ENCODE measurements at regions not wholly inside any gene's neighbourhood (a gene's known extent, or its start where the extent isn't known, plus 50 kb on each side); places are given as distances from the start of the nearest gene placed in this dataset.
"Not testable (repeated sequence)": the region's sequence is repeated elsewhere in the genome, so short reads cannot be mapped to it uniquely, and the experiment has no call there.

DNA sequence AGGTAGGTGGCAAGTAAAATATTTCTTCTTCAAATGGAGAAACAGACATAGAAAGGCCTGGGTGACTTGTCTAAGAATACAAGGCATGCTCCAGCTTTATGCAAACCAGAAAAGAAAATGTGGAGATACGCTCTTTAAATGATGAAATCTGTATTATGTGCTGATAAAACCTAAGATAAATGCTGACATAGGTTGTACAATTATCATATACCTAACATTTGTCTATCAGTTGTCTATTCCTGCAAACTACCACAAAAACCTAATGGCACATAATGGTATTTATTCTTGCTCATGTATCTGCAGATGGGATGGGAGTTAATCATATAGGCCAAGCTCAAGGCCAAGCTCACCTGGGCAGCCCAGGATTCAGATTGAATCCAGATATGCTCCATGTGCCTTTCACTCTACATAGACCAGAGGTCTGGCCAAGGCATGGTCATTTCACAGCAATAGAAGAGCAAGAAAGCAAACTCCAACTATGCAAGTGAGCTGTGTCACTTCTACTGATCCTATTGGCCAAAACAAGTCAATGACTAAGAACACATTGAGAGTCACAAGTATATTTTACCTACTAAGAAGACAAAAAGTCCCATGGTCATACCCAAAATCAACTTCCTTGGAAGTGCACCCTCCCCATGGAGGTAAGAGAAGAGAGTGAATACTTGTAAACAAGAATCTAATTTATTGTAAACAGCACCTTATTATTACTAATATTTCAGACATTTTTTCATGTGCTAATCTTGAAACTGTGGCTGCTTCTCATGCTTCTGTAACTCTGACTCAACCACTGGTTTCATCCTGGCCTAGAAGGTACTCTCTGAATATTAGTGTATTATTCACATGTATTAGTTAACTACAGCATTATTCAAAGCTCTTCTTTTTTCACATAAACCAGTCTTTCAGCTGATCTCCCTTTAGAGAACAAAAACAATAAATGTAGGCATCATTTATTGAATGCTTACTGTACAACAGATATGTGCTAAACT is 270.7 kb upstream of the SOX9 start:
- H3K4me1 ChIP-seq (ENCODE audit: control insufficient read depth, insufficient read depth, low read length), result no peaks in the 10 kb centered on the region
- no peak overlapping the region for H3K9ac ChIP-seq (ENCODE audit: low read length)
- no peak overlapping the region for H3K27ac ChIP-seq (ENCODE audit: low read depth, low read length)

DNA sequence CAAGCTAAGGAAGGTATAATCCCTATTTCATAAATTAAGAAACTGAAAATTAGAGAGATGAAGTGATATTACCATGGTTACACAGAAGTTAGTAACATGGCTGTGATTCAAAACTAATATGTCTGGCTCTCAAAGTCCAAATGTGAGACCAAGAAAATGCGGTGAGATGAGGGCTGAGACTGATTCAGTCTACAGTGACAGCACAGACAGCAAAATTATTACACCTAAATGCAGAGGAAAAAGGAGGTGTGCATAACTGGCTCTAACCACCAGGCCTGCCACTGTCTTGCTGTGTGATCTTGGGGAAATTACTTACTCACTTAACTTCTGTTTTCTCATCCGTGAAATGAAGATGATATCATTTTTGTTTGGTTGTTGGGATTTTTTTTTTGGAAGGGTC is 270.0 kb upstream of the SOX9 start:
- Histone ChIP-seq H3K4me3 (ENCODE audit: low read length) (no peak overlapping the region), H3K9ac (ENCODE audit: low read length) (no peak overlapping the region), H3K27ac (ENCODE audit: low read depth, low read length) (no peak overlapping the region), H3K27me3 (ENCODE audit: control insufficient read depth, insufficient read depth, low read length) (no peaks in the 10 kb centered on the region), H3K4me1 (ENCODE audit: control insufficient read depth, insufficient read depth, low read length) (no peaks in the 10 kb centered on the region), H3K36me3 (ENCODE audit: control insufficient read depth, insufficient read depth, low read length) (no peaks in the 10 kb centered on the region)

More for the DNA sequence above, 270.7 kb upstream of the SOX9 start:
- Histone ChIP-seq H3K4me3 (ENCODE audit: low read length) (no peak overlapping the region), H3K36me3 (ENCODE audit: control insufficient read depth, insufficient read depth, low read length) (no peaks in the 10 kb centered on the region), H3K27me3 (ENCODE audit: control insufficient read depth, insufficient read depth, low read length) (no peaks in the 10 kb centered on the region)

DNA sequence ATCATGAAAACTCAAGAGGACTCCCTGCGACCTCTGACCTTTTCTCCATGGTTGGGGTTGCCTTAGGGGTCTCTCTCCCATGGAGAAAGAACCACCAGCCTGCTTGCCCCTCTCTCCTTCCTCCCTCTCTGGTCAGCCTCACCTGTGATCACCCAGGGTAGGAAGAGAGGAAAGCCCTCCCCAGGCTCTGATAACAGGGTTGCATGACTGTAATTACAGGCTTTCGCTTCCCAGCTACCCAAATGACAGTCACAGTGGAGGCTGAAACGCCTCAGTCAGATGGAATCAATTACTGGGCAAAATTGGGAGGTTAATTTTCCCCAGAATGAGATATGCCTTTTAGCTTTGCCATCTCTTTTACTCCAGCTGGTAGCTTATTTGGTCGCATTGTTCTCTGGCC is 265.8 kb upstream of the SOX9 start:
- H3K4me3 ChIP-seq (ENCODE audit: low read length), result no peak overlapping the region
- no peaks in the 10 kb centered on the region for H3K4me1 ChIP-seq (ENCODE audit: control insufficient read depth, insufficient read depth, low read length)
- H3K27ac ChIP-seq (ENCODE audit: low read depth, low read length), result no peak overlapping the region
- H3K36me3 ChIP-seq (ENCODE audit: control insufficient read depth, insufficient read depth, low read length), result no peaks in the 10 kb centered on the region
- no peak overlapping the region for H3K9ac ChIP-seq (ENCODE audit: low read length)
- H3K27me3 ChIP-seq (ENCODE audit: control insufficient read depth, insufficient read depth, low read length), result no peaks in the 10 kb centered on the region

DNA sequence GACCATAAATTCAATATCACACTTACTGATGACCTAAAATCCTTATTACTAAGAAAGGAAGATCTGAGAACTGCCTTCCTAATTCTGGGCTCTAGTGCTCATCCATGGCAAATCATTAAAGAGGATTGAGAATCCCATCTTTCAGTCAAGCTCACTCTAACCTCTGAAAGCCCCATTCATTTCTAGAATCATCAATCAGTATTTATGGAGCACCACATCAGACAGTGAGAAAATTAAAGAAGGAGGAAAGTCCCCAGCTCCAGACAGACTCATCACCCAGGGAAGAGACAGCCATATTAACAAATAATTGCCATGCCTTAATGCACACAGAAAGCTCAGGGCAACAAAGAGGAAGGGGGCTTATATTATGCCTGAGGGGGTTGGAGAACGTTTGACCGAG is 256.1 kb upstream of the SOX9 start:
- Histone ChIP-seq H3K4me1 (ENCODE audit: control insufficient read depth, insufficient read depth, low read length) (no peaks in the 10 kb centered on the region), H3K36me3 (ENCODE audit: control insufficient read depth, insufficient read depth, low read length) (no peaks in the 10 kb centered on the region), H3K4me3 (ENCODE audit: low read length) (no peak overlapping the region), H3K27me3 (ENCODE audit: control insufficient read depth, insufficient read depth, low read length) (no peaks in the 10 kb centered on the region), H3K27ac (ENCODE audit: low read depth, low read length) (no peak overlapping the region), H3K9ac (ENCODE audit: low read length) (no peak overlapping the region)

- Histone ChIP-seq H3K27ac (ENCODE audit: low read depth, low read length) (no peak overlapping the region), H3K9ac (ENCODE audit: low read length) (no peak overlapping the region), H3K4me1 (ENCODE audit: control insufficient read depth, insufficient read depth, low read length) (no peaks in the 10 kb centered on the region), H3K4me3 (ENCODE audit: low read length) (no peak overlapping the region), H3K27me3 (ENCODE audit: control insufficient read depth, insufficient read depth, low read length) (no peaks in the 10 kb centered on the region), H3K36me3 (ENCODE audit: control insufficient read depth, insufficient read depth, low read length) (no peaks in the 10 kb centered on the region)
These were observed 254.7 kb upstream of the SOX9 start for GRCh38 chr17:71866095-71866494.

- no peaks in the 10 kb centered on the region for H3K36me3 ChIP-seq (ENCODE audit: control insufficient read depth, insufficient read depth, low read length)
- no peaks in the 10 kb centered on the region for H3K4me1 ChIP-seq (ENCODE audit: control insufficient read depth, insufficient read depth, low read length)
- no peak overlapping the region for H3K4me3 ChIP-seq (ENCODE audit: low read length)
- no peaks in the 10 kb centered on the region for H3K27me3 ChIP-seq (ENCODE audit: control insufficient read depth, insufficient read depth, low read length)
- no peak overlapping the region for H3K27ac ChIP-seq (ENCODE audit: low read depth, low read length)
- H3K9ac ChIP-seq (ENCODE audit: low read length), result no peak overlapping the region
These were observed 251.5 kb upstream of the SOX9 start for GRCh38 chr17:71869293-71869692.

DNA sequence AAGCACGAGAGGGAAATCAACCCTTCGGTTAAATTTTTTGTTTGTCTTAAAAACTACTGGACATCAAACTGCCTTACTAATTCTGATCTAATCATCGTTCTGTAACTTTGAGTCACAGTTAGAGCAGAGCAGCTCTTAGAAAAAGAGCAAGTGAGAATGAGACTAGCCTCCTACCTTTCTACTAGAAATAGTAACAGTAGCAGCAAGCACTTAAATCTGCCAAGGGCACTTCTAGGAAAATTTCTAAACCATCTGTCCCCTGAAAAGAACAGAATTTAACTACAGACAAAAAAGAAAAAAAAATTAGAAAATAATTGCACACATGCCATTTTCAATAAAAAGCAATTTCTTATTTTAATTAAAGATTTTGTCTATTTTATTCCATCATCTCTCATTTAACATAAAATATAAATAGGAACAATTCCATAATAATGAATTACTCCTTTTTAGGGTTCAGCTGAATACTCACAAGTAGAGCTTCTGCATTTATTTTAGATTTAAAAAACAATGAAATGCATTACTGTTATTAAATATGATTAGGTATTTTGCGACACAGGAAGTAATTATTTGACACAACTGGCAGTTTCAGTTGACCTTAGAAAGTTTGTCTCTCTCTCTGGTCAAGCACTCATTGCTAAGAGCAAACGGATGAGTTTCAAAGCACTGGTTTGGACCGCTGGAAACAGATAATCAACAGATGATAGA is 250.8 kb upstream of the SOX9 start:
- H3K4me1 ChIP-seq (ENCODE audit: control insufficient read depth, insufficient read depth, low read length), result no peaks in the 10 kb centered on the region
- H3K27ac ChIP-seq (ENCODE audit: low read depth, low read length), result no peak overlapping the region
- no peak overlapping the region for H3K4me3 ChIP-seq (ENCODE audit: low read length)
- H3K36me3 ChIP-seq (ENCODE audit: control insufficient read depth, insufficient read depth, low read length), result no peaks in the 10 kb centered on the region
- H3K27me3 ChIP-seq (ENCODE audit: control insufficient read depth, insufficient read depth, low read length), result no peaks in the 10 kb centered on the region
- H3K9ac ChIP-seq (ENCODE audit: low read length), result no peak overlapping the region

DNA sequence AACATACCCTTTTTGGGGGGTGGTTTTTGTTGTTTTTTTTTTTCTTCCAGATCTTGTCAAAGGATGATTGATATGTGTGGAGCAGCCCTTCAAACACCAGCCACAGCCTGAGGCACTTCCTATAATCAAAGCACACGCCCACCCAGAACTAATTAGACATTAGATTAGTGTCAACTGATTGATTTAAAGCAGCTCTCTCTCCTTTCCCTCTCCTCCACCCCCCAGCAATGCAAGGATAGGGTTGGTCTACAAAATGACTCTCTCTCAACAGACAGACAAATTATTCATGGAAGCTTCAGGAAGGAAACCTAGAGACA is 250.3 kb upstream of the SOX9 start:
- H3K36me3 ChIP-seq (ENCODE audit: control insufficient read depth, insufficient read depth, low read length), result no peaks in the 10 kb centered on the region
- H3K4me1 ChIP-seq (ENCODE audit: control insufficient read depth, insufficient read depth, low read length), result no peaks in the 10 kb centered on the region
- H3K27me3 ChIP-seq (ENCODE audit: control insufficient read depth, insufficient read depth, low read length), result no peaks in the 10 kb centered on the region
- H3K9ac ChIP-seq (ENCODE audit: low read length), result no peak overlapping the region
- H3K27ac ChIP-seq (ENCODE audit: low read depth, low read length), result no peak overlapping the region
- no peak overlapping the region for H3K4me3 ChIP-seq (ENCODE audit: low read length)

GRCh38 chr17:71872843-71873485 is 247.9 kb upstream of the SOX9 start:
- Histone ChIP-seq H3K27me3 (ENCODE audit: control insufficient read depth, insufficient read depth, low read length) (no peaks in the 10 kb centered on the region), H3K4me1 (ENCODE audit: control insufficient read depth, insufficient read depth, low read length) (no peaks in the 10 kb centered on the region), H3K9ac (ENCODE audit: low read length) (no peak overlapping the region), H3K4me3 (ENCODE audit: low read length) (no peak overlapping the region), H3K36me3 (ENCODE audit: control insufficient read depth, insufficient read depth, low read length) (no peaks in the 10 kb centered on the region), H3K27ac (ENCODE audit: low read depth, low read length) (no peak overlapping the region)

GRCh38 chr17:71874773-71875172 is 246.0 kb upstream of the SOX9 start:
- H3K36me3 ChIP-seq (ENCODE audit: control insufficient read depth, insufficient read depth, low read length); H3K9ac ChIP-seq (ENCODE audit: low read length); H3K27ac ChIP-seq (ENCODE audit: low read depth, low read length): not testable (repeated sequence)

DNA sequence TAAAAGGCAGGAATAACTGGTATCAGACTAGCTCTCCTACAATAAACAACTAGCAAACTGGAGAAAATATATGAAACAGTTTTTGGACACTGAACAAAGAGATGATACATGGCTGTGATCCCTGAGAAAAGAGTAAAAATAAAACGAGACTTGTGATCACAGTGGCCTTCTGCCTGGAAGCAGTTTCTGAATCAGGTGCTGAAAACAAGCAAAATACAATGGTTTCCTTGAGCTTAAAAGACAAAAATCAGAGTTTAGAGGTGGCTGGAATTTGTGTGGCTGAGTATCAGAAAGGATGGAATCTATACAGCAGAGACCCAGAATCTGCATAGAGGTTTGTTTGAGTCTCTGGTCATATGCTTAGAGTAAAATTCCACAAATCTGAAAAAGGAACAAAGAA is 242.5 kb upstream of the SOX9 start:
- no peak overlapping the region for H3K4me3 ChIP-seq (ENCODE audit: low read length)
- no peaks in the 10 kb centered on the region for H3K36me3 ChIP-seq (ENCODE audit: control insufficient read depth, insufficient read depth, low read length)
- H3K27ac ChIP-seq (ENCODE audit: low read depth, low read length), result no peak overlapping the region
- H3K9ac ChIP-seq (ENCODE audit: low read length), result no peak overlapping the region
- H3K27me3 ChIP-seq (ENCODE audit: control insufficient read depth, insufficient read depth, low read length), result no peaks in the 10 kb centered on the region
- no peaks in the 10 kb centered on the region for H3K4me1 ChIP-seq (ENCODE audit: control insufficient read depth, insufficient read depth, low read length)

More at GRCh38 chr17:71874773-71875172, 246.0 kb upstream of the SOX9 start:
- not testable (repeated sequence) for H3K4me1 ChIP-seq (ENCODE audit: control insufficient read depth, insufficient read depth, low read length); H3K4me3 ChIP-seq (ENCODE audit: low read length); H3K27me3 ChIP-seq (ENCODE audit: control insufficient read depth, insufficient read depth, low read length)

DNA sequence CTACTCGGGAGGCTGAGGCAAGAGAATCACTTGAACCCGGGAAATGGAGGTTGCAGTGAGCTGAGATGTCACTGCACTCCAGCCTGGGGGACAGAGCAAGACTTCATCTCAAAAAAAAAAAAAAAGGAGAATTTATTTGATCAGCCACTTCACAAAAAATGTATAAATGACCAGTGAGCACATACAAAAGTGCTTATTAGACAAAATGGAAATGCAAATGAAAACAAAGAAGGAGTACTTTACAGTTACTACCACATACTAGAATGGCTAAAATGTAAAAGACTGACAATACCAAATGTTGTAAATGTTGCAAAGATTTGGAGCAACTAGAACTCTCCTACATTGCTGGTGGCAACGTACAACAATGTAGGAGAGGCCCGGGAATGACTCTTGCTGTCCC is 241.8 kb upstream of the SOX9 start:
- H3K4me3 ChIP-seq (ENCODE audit: low read length), result no peak overlapping the region

More for the DNA sequence above, 241.8 kb upstream of the SOX9 start:
- no peaks in the 10 kb centered on the region for H3K4me1 ChIP-seq (ENCODE audit: control insufficient read depth, insufficient read depth, low read length)
- H3K36me3 ChIP-seq (ENCODE audit: control insufficient read depth, insufficient read depth, low read length), result no peaks in the 10 kb centered on the region
- H3K27me3 ChIP-seq (ENCODE audit: control insufficient read depth, insufficient read depth, low read length), result no peaks in the 10 kb centered on the region
- H3K9ac ChIP-seq (ENCODE audit: low read length), result no peak overlapping the region
- H3K27ac ChIP-seq (ENCODE audit: low read depth, low read length), result no peak overlapping the region
